ENCODE measurements at regions not wholly inside any gene's neighbourhood (a gene's known extent, or its start where the extent isn't known, plus 50 kb on each side); places are given as distances from the start of the nearest gene placed in this dataset.

GRCh38 chr2:204040016-204040415, 103.5 kb downstream of the ICOS start:
- Histone ChIP-seq H3K79me2 (ENCODE audit: control insufficient read depth, insufficient read depth, low read length) (no peaks in the 10 kb centered on the region), H3K9ac (ENCODE audit: control insufficient read depth, extremely low read depth, insufficient read depth, low read length) (no peak overlapping the region), H3K4me1 (ENCODE audit: control insufficient read depth, extremely low read depth, insufficient read depth, low read length) (no peaks in the 10 kb centered on the region), H3K27ac (ENCODE audit: control insufficient read depth, insufficient read depth, low read length) (no peak overlapping the region), H3K9me1 (ENCODE audit: control insufficient read depth, extremely low read depth, insufficient read depth, low read length) (no peaks in the 10 kb centered on the region), H3K4me3 (ENCODE audit: control insufficient read depth in 2 of 3, extremely low read depth in 1 of 3, insufficient read depth in 2 of 3, low read depth in 1 of 3, low read length in 3 of 3) (no peak overlapping the region), H2AFZ (ENCODE audit: control insufficient read depth, low read length) (no peak overlapping the region), H3K4me2 (ENCODE audit: control insufficient read depth, extremely low read depth, insufficient read depth, low read depth, low read length) (no peak overlapping the region), H3K36me3 (ENCODE audit: control insufficient read depth in 2 of 2, extremely low read depth in 1 of 2, insufficient read depth in 2 of 2, low read length in 2 of 2) (no peaks in the 10 kb centered on the region), H4K20me1 (ENCODE audit: control insufficient read depth, extremely low read depth, insufficient read depth, low read length) (no peaks in the 10 kb centered on the region), H3K27me3 (ENCODE audit: control insufficient read depth, extremely low read depth, insufficient read depth, low read length) (no peaks in the 10 kb centered on the region), H3K9me3 (ENCODE audit: control insufficient read depth, low read depth, low read length) (no peaks in the 10 kb centered on the region)
- TF ChIP-seq EZH2 (IDR thresholded peaks at IDR 0.05; ENCODE audit: low read length) = no peak
- TF ChIP-seq, protein P1, sequence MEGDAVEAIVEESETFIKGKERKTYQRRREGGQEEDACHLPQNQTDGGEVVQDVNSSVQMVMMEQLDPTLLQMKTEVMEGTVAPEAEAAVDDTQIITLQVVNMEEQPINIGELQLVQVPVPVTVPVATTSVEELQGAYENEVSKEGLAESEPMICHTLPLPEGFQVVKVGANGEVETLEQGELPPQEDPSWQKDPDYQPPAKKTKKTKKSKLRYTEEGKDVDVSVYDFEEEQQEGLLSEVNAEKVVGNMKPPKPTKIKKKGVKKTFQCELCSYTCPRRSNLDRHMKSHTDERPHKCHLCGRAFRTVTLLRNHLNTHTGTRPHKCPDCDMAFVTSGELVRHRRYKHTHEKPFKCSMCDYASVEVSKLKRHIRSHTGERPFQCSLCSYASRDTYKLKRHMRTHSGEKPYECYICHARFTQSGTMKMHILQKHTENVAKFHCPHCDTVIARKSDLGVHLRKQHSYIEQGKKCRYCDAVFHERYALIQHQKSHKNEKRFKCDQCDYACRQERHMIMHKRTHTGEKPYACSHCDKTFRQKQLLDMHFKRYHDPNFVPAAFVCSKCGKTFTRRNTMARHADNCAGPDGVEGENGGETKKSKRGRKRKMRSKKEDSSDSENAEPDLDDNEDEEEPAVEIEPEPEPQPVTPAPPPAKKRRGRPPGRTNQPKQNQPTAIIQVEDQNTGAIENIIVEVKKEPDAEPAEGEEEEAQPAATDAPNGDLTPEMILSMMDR (optimal IDR thresholded peaks at IDR 0.05 in 1 of 3, IDR thresholded peaks at IDR 0.05 in 1 of 3, conservative IDR thresholded peaks at IDR 0.05 in 1 of 3; ENCODE audit: extremely low read depth in 1 of 3, insufficient read depth in 2 of 3, low read length in 3 of 3) = no peak
- FAIRE-seq (no peak), DNase-seq (ENCODE audit: low read depth, low spot score) (no peak)
- dilution Hi-C loops (cut with MboI; ENCODE audit: extremely low pct_ligation_motif_present, low sequenced_read_pairs) = no loop called here

DNA sequence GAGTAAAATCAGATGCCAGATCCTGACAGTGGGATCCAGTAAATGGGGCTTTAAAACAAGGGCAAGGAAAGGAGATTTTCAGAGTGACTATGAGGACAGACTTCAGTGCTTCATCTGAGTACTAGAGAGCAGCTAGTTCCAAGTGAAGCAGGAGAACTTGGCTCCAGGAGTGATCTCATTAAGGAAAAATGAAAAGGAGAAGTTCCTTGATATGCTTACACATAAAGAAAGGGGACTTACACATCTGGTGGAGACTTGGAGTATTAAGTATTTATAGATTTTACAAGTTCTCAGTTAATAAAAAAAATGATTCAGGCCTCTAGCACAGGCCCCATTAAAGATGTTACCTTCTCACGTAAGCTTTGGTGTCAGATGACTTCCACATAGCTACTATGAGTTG, 105.8 kb downstream of the ICOS start:
- Histone ChIP-seq H3K27ac (ENCODE audit: control insufficient read depth, insufficient read depth, low read length) (no peak overlapping the region), H3K36me3 (ENCODE audit: control insufficient read depth in 2 of 2, extremely low read depth in 1 of 2, insufficient read depth in 2 of 2, low read length in 2 of 2) (no peaks in the 10 kb centered on the region), H3K9ac (ENCODE audit: control insufficient read depth, extremely low read depth, insufficient read depth, low read length) (no peak overlapping the region), H2AFZ (ENCODE audit: control insufficient read depth, low read length) (no peak overlapping the region), H4K20me1 (ENCODE audit: control insufficient read depth, extremely low read depth, insufficient read depth, low read length) (no peaks in the 10 kb centered on the region), H3K4me2 (ENCODE audit: control insufficient read depth, extremely low read depth, insufficient read depth, low read depth, low read length) (no peak overlapping the region), H3K79me2 (ENCODE audit: control insufficient read depth, insufficient read depth, low read length) (no peaks in the 10 kb centered on the region), H3K4me3 (ENCODE audit: control insufficient read depth in 2 of 3, extremely low read depth in 1 of 3, insufficient read depth in 2 of 3, low read depth in 1 of 3, low read length in 3 of 3) (no peak overlapping the region), H3K9me3 (ENCODE audit: control insufficient read depth, low read depth, low read length) (no peaks in the 10 kb centered on the region), H3K9me1 (ENCODE audit: control insufficient read depth, extremely low read depth, insufficient read depth, low read length) (no peaks in the 10 kb centered on the region), H3K4me1 (ENCODE audit: control insufficient read depth, extremely low read depth, insufficient read depth, low read length) (no peaks in the 10 kb centered on the region), H3K27me3 (ENCODE audit: control insufficient read depth, extremely low read depth, insufficient read depth, low read length) (no peaks in the 10 kb centered on the region)
- DNase-seq (ENCODE audit: low read depth, low spot score) (no peak), FAIRE-seq (no peak)
- dilution Hi-C loops (cut with MboI; ENCODE audit: extremely low pct_ligation_motif_present, low sequenced_read_pairs) = no loop called here
- TF ChIP-seq EZH2 (IDR thresholded peaks at IDR 0.05; ENCODE audit: low read length) = no peak
- TF ChIP-seq, protein P1 (optimal IDR thresholded peaks at IDR 0.05 in 1 of 3, IDR thresholded peaks at IDR 0.05 in 1 of 3, conservative IDR thresholded peaks at IDR 0.05 in 1 of 3; ENCODE audit: extremely low read depth in 1 of 3, insufficient read depth in 2 of 3, low read length in 3 of 3) = no peak

Measured in keratinocyte (primary cell).